IMR-90 (cell line): ENCODE measurements at regions not wholly inside any gene's neighbourhood (a gene's known extent, or its start where the extent isn't known, plus 50 kb on each side); places are given as distances from the start of the nearest gene placed in this dataset.

Experiments used
- ATAC-seq: fragments of 200-7000 bp; cut with Tn5 transposase; 2 replicates; pipeline ENCODE4 v1.9.1; 2020; ENCODE audit warnings: low read depth, mild to moderate bottlenecking, moderate library complexity
- BruUV-seq: library from RNA; stranded (reverse); fragments of 400-500 nt; replicated peaks from 2 replicates; lab custom pipeline; 2021; lab: Mats Ljungman, UMichigan
- CTCF ChIA-PET: fragments of 300-600 bp; formaldehyde crosslinking; extraction: SDS; loops from one replicate; lab custom pipeline; 2021; ENCODE audit warnings: antibody characterized with exemption; lab: Yijun Ruan, JAX
- POLR2A ChIA-PET: fragments of 300-600 bp; sonication (Branson Sonifier 250); formaldehyde crosslinking; loops from one replicate; lab custom pipeline; 2022; ENCODE audit warnings: antibody characterized with exemption; ENCODE audit not compliant: unreplicated experiment; lab: Charles Lee
- DNase-seq: peaks from one replicate; pipeline ENCODE4 v3.0.0; 2013
- H2AFZ ChIP-seq: replicated peaks from 2 replicates; pipeline ENCODE3; 2013; ENCODE audit warnings: low read length, mild to moderate bottlenecking; ENCODE audit not compliant: poor library complexity
- H2AK5ac ChIP-seq: 2 replicates; pipeline ENCODE4 v1.6.1; 2013; ENCODE audit warnings: low read depth, low read length, inconsistent platforms
- H2AK9ac ChIP-seq: replicated peaks from 2 replicates; pipeline ENCODE3; 2013; ENCODE audit warnings: mild to moderate bottlenecking, low read depth, low read length, moderate library complexity; ENCODE audit not compliant: poor library complexity
- H2BK120ac ChIP-seq: 2 replicates; pipeline ENCODE4 v1.6.1; 2013; ENCODE audit warnings: low read depth, low read length, inconsistent platforms
- H2BK15ac ChIP-seq: 3 replicates; pipeline ENCODE4 v1.6.1; 2013; ENCODE audit warnings: low read depth, low read length, inconsistent platforms
- H2BK20ac ChIP-seq: 2 replicates; pipeline ENCODE4 v1.6.1; 2013; ENCODE audit warnings: low read depth, mild to moderate bottlenecking, inconsistent platforms, low read length, moderate library complexity
- H2BK5ac ChIP-seq: 2 replicates; pipeline ENCODE4 v1.6.1; 2013; ENCODE audit warnings: mild to moderate bottlenecking, low read depth, low read length, inconsistent platforms; ENCODE audit not compliant: poor library complexity, severe bottlenecking
- H3K14ac ChIP-seq: replicated peaks from 2 replicates; pipeline ENCODE4 v1.6.1; 2013; ENCODE audit warnings: low read depth, low read length, inconsistent platforms
- H3K18ac ChIP-seq: 2 replicates; pipeline ENCODE4 v1.6.1; 2013; ENCODE audit warnings: low read depth, low read length, control low read depth
- H3K23ac ChIP-seq: 2 replicates; pipeline ENCODE4 v1.6.1; 2013; ENCODE audit warnings: low read depth, low read length, inconsistent platforms
- H3K27ac ChIP-seq: 2 replicates; pipeline ENCODE4 v1.5.1; 2013; ENCODE audit warnings: mild to moderate bottlenecking, control low read depth, low read length; ENCODE audit not compliant: insufficient read depth
- H3K27me3 ChIP-seq: 2 replicates; pipeline ENCODE4 v1.6.1; 2013; ENCODE audit warnings: low read length; ENCODE audit not compliant: control insufficient read depth, insufficient read depth
- H3K36me3 ChIP-seq: 2 replicates; pipeline ENCODE4 v1.6.1; 2013; ENCODE audit warnings: low read length, mixed read lengths; ENCODE audit not compliant: control insufficient read depth, insufficient read depth
- H3K4ac ChIP-seq: 2 replicates; pipeline ENCODE4 v1.6.1; 2013; ENCODE audit warnings: low read depth, low read length, inconsistent platforms
- H3K4me1 ChIP-seq: 2 replicates; pipeline ENCODE4 v1.6.1; 2013; ENCODE audit warnings: low read length, mixed read lengths; ENCODE audit not compliant: control insufficient read depth, insufficient read depth
- H3K4me2 ChIP-seq: 2 replicates; pipeline ENCODE4 v1.6.1; 2013; ENCODE audit warnings: low read depth, mild to moderate bottlenecking, control low read depth, low read length, moderate library complexity
- H3K4me3 ChIP-seq: 2 replicates; pipeline ENCODE4 v1.5.1; 2013; ENCODE audit warnings: low read depth, mild to moderate bottlenecking, control low read depth, low read length, moderate library complexity; ENCODE audit not compliant: insufficient read depth
- H3K56ac ChIP-seq: 2 replicates; pipeline ENCODE4 v1.6.1; 2013; ENCODE audit warnings: low read length, inconsistent platforms; ENCODE audit not compliant: insufficient read depth; ENCODE audit errors: extremely low read depth
- H3K79me1 ChIP-seq, 2 experiments: 2 replicates each; pipeline ENCODE4 v1.6.1; 2013; ENCODE audit warnings: low read length in 2 of 2, inconsistent platforms in 1 of 2, low read depth in 1 of 2
- H3K9ac ChIP-seq: 2 replicates; pipeline ENCODE4 v1.6.1; 2013; ENCODE audit warnings: low read depth, low read length, control low read depth
- H3K9me1 ChIP-seq: 2 replicates; pipeline ENCODE4 v1.6.1; 2013; ENCODE audit warnings: low read length, inconsistent platforms; ENCODE audit not compliant: insufficient read depth
- H3K9me3 ChIP-seq: 2 replicates; pipeline ENCODE4 v1.6.1; 2013; ENCODE audit warnings: low read length; ENCODE audit not compliant: control insufficient read depth, insufficient read depth
- H4K20me1 ChIP-seq: 2 replicates; pipeline ENCODE4 v1.6.1; 2013; ENCODE audit warnings: low read length, inconsistent platforms; ENCODE audit not compliant: insufficient read depth
- H4K5ac ChIP-seq: 2 replicates; pipeline ENCODE4 v1.6.1; 2013; ENCODE audit warnings: mild to moderate bottlenecking, low read depth, low read length, control low read depth
- H4K8ac ChIP-seq, 2 experiments: 2 replicates each; pipeline ENCODE4 v1.6.1; 2013; ENCODE audit warnings: low read depth in 2 of 2, low read length in 2 of 2, control low read depth in 1 of 2, inconsistent platforms in 1 of 2
- H4K91ac ChIP-seq: 2 replicates; pipeline ENCODE4 v1.6.1; 2013; ENCODE audit warnings: low read depth, low read length, inconsistent platforms; ENCODE audit not compliant: insufficient read depth
- BHLHE40 ChIP-seq: fragments of 150-350 bp; IDR thresholded peaks from 2 replicates; pipeline ENCODE4 v1.6.1; 2016; ENCODE audit warnings: mild to moderate bottlenecking, low read depth, low read length
- CEBPB ChIP-seq: IDR thresholded peaks from 2 replicates; pipeline ENCODE4 v1.6.1; 2012; ENCODE audit warnings: low read depth, low read length, improper control_type of control experiment
- CHD1 ChIP-seq: IDR thresholded peaks from 2 replicates; pipeline ENCODE4 v1.6.1; 2012; ENCODE audit warnings: low read depth, low read length, improper control_type of control experiment
- ELK1 ChIP-seq: fragments of 150-350 bp; IDR thresholded peaks from 2 replicates; pipeline ENCODE4 v1.6.1; 2016; ENCODE audit warnings: low read depth, mild to moderate bottlenecking, low read length, moderate library complexity, borderline replicate concordance
- MAFK ChIP-seq: IDR thresholded peaks from 2 replicates; pipeline ENCODE4 v1.6.1; 2012; ENCODE audit warnings: low read depth, low read length, improper control_type of control experiment
- NFE2L2 ChIP-seq: fragments of 150-350 bp; IDR thresholded peaks from 2 replicates; pipeline ENCODE4 v1.6.1; 2016; ENCODE audit warnings: low read depth, mild to moderate bottlenecking, low read length
- POLR2A ChIP-seq: IDR thresholded peaks from 2 replicates; pipeline ENCODE4 v1.6.1; 2012; ENCODE audit warnings: mild to moderate bottlenecking, low read depth, low read length
- RAD21 ChIP-seq: IDR thresholded peaks from 2 replicates; pipeline ENCODE4 v1.6.1; 2012; ENCODE audit warnings: low read length, improper control_type of control experiment
- RCOR1 ChIP-seq: IDR thresholded peaks from 2 replicates; pipeline ENCODE4 v1.6.1; 2012; ENCODE audit warnings: mild to moderate bottlenecking, low read length, improper control_type of control experiment; ENCODE audit not compliant: insufficient replicate concordance
- RFX5 ChIP-seq: IDR thresholded peaks from 2 replicates; pipeline ENCODE4 v1.8.0; 2012; ENCODE audit warnings: low read depth, mild to moderate bottlenecking, low read length, moderate library complexity
- SMC3 ChIP-seq: fragments of 150-350 bp; IDR thresholded peaks from 2 replicates; pipeline ENCODE4 v1.6.1; 2016; ENCODE audit warnings: low read depth, mild to moderate bottlenecking, antibody characterized with exemption, low read length, moderate library complexity
- USF2 ChIP-seq: fragments of 150-350 bp; IDR thresholded peaks from 2 replicates; pipeline ENCODE4 v1.6.1; 2017; ENCODE audit warnings: mild to moderate bottlenecking, antibody characterized with exemption, low read length, low read depth
- WGBS, 2 experiments: methylation state at CpG; one replicate each; pipeline versions ENCODE4 v1.1.5 to v1.1.7; 2013; ENCODE audit warnings: missing lambda C conversion rate in 2 of 2; ENCODE audit not compliant: insufficient read length in 1 of 2; ENCODE audit errors: extremely low coverage in 2 of 2; 5-methylcytosine and 5-hydroxymethylcytosine counted together
- dilution Hi-C: fragments of 300-500 bp; cut with HindIII; formaldehyde crosslinking; loops from one replicate; pipeline ENCODE4 v1.14.3; 2018; ENCODE audit warnings: low sequenced_read_pairs; ENCODE audit not compliant: unreplicated experiment
- in situ Hi-C: fragments of 300-500 bp; cut with MboI; formaldehyde crosslinking; loops from 3 replicates; pipeline ENCODE4 v1.14.3; 2019; ENCODE audit warnings: low sequenced_read_pairs, inconsistent platforms, mixed read lengths
- intact Hi-C: fragments of 100-400 bp; cut with micrococcal nuclease; formaldehyde crosslinking; loops from 2 replicates; pipeline ENCODE4 v1.10.0; 2022

GRCh38 chr2:83261591-83262136, 1197.4 kb downstream of the SUCLG1 start:
- in situ Hi-C loops = no loop called here
- no peak for DNase-seq

More at GRCh38 chr2:83261591-83262136, 1197.4 kb downstream of the SUCLG1 start:
- Histone ChIP-seq H2AK5ac (no peak overlapping the region), H2BK15ac (no peak overlapping the region), H2BK120ac (no peak overlapping the region), H3K14ac (no peak overlapping the region), H2AFZ (no peak overlapping the region), H4K91ac (no peak overlapping the region), H3K56ac (no peak overlapping the region), H3K27me3 (no peaks in the 10 kb centered on the region), H3K79me1 (no peaks in the 10 kb centered on the region), H3K9me1 (no peaks in the 10 kb centered on the region), H2BK5ac (no peak overlapping the region), H3K23ac (no peak overlapping the region), H2BK20ac (no peak overlapping the region), H3K27ac (no peak overlapping the region), H2AK9ac (no peak overlapping the region), H4K8ac (no peak overlapping the region), H3K4me2 (no peak overlapping the region), H3K9me3 (no peaks in the 10 kb centered on the region), H3K18ac (no peak overlapping the region), H3K9ac (no peak overlapping the region), H3K36me3 (no peaks in the 10 kb centered on the region), H3K4me3 (no peak overlapping the region), H4K20me1 (no peaks in the 10 kb centered on the region), H3K4ac (no peak overlapping the region), H4K5ac (no peak overlapping the region), H3K4me1 (no peaks in the 10 kb centered on the region)
- POLR2A ChIA-PET = no interaction called here
- TF ChIP-seq CHD1 = no peak
- no peak for TF ChIP-seq POLR2A
- TF ChIP-seq BHLHE40 = no peak
- no peak for TF ChIP-seq NFE2L2
- TF ChIP-seq USF2 = no peak
- TF ChIP-seq RAD21 = no peak
- TF ChIP-seq CEBPB = no peak
- no peak for TF ChIP-seq SMC3
- TF ChIP-seq ELK1 = no peak
- no peak for TF ChIP-seq MAFK
- no peak for TF ChIP-seq RCOR1
- TF ChIP-seq RFX5 = no peak
- intact Hi-C loops = no loop called here
- CTCF ChIA-PET = no interaction called here
- WGBS, 2 experiments = no CpG with 5 or more reads among the region's 1 CpG
- dilution Hi-C loops = no loop called here
- ATAC-seq = no peak
- BruUV-seq = no TSS peak
